ENCODE measurements at regions not wholly inside any gene's neighbourhood (a gene's known extent, or its start where the extent isn't known, plus 50 kb on each side); places are given as distances from the start of the nearest gene placed in this dataset.

DNA sequence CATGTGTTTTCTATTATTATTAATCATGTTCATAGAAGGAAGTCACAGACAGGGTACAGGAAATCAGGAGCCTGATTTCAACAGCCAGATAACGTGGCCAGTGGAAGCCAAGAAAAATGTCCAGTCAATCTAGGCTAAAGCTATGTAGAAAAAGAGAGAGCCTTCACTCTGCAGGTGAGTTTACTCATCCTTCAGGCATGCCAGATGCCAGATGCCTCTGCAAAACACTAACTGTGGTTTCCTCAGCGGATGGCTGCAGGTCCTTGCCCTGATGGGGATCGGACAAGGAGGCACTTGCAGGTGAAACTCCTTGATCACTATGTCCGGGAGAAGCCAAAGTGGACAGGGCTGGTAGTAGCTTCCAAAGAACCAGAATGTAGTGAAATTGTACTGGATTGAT, 962.3 kb upstream of the RAG2 start:
- no peak for DNase-seq (ENCODE audit: low spot score)

GRCh38 chr11:37558619-37559210, 960.7 kb upstream of the RAG2 start:
- intact Hi-C loops (cut with DNase I), result no loop called here

More for the DNA sequence above, 962.3 kb upstream of the RAG2 start:
- intact Hi-C loops (cut with DNase I), result no loop called here

GRCh38 chr11:37557990-37558389, 960.0 kb upstream of the RAG2 start:
- DNase-seq (ENCODE audit: low spot score), result no peak
- intact Hi-C loops (cut with DNase I), result no loop called here

More at GRCh38 chr11:37558619-37559210, 960.7 kb upstream of the RAG2 start:
- no peak for DNase-seq (ENCODE audit: low spot score)

DNA sequence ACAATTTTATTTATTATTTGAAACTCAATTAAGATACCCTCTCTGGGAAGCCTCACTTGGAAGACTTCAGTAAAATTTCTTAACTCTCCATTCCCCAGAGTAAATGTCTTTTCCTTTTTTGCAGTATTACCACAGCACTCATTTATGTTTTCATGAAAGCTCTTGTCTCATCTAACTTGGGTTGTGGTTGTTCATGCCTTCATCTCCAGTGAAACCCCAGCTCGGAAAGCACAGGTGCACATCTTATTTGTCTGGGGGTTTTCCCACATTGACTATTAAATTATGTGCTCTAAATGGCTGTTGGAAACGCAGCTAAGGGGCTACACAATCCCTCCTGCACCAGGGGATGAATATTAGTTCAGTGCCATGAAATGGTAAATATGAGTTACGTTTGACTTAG, 954.2 kb upstream of the RAG2 start:
- no peak for DNase-seq (ENCODE audit: low spot score)
- intact Hi-C loops (cut with DNase I), result no loop called here

DNA sequence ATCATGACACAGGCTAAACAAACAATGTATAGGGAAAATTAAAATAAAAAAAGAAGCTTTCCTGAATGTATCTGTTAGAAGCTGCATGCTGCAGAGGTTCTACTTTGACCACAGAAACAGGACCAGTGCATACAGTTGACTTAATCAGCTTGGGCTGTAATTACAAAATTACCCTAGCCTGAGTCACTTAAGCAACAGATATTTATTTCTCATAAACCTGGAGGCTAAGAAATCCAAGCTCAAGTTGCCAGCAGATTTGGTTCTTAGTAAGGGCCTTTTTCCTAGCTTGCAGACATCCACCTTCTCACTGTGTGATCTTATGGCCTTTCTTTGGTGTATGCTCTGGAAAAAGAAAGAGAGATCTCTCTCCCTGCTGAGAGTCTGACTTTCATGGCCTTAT, 946.5 kb upstream of the RAG2 start:
- no peak for DNase-seq (ENCODE audit: low spot score)
- intact Hi-C loops (cut with DNase I), result no loop called here

GRCh38 chr11:37533830-37534229, 935.8 kb upstream of the RAG2 start:
- intact Hi-C loops (cut with DNase I), result no loop called here
- no peak for DNase-seq (ENCODE audit: low spot score)

DNA sequence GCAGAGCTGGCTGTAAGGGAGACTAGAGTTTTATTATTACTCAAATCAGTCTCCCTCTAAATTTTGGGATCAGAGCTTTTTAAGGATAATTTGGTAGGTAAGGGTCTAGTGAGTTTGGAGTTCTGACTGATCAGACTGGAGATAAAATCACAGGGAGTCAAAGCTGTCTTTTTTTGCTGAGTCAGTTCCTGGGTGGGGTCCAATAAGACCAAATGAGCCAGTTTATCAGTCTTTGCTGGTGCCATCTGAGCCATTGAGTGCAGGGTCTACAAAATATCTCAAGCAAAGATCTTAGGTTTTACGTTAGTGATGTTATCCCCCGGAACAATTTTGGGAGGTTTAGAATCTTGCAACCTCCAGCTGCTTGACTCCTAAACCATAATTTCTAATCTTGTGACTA, 935.1 kb upstream of the RAG2 start:
- DNase-seq (ENCODE audit: low spot score), result no peak
- intact Hi-C loops (cut with DNase I), result no loop called here

GRCh38 chr11:37532271-37532670, 934.2 kb upstream of the RAG2 start:
- no peak for DNase-seq (ENCODE audit: low spot score)
- intact Hi-C loops (cut with DNase I), result no loop called here

GRCh38 chr11:37527545-37527944, 929.5 kb upstream of the RAG2 start:
- no peak for DNase-seq (ENCODE audit: low spot score)
- intact Hi-C loops (cut with DNase I), result no loop called here

- DNase-seq (ENCODE audit: low spot score), result no peak
- intact Hi-C loops (cut with DNase I), result no loop called here
Measured at GRCh38 chr11:37525336-37525735, 927.3 kb upstream of the RAG2 start.

- intact Hi-C loops (cut with DNase I), result no loop called here
- DNase-seq (ENCODE audit: low spot score), result no peak
Measured at GRCh38 chr11:37519781-37520180, 921.7 kb upstream of the RAG2 start.

GRCh38 chr11:37512156-37512780, 914.2 kb upstream of the RAG2 start:
- intact Hi-C loops (cut with DNase I), result no loop called here

GRCh38 chr11:37511425-37511933, 913.4 kb upstream of the RAG2 start:
- intact Hi-C loops (cut with DNase I), result no loop called here
- DNase-seq (ENCODE audit: low spot score), result no peak

More at GRCh38 chr11:37512156-37512780, 914.2 kb upstream of the RAG2 start:
- no peak for DNase-seq (ENCODE audit: low spot score)

GRCh38 chr11:37509506-37509905, 911.5 kb upstream of the RAG2 start:
- DNase-seq (ENCODE audit: low spot score), result no peak
- intact Hi-C loops (cut with DNase I), result no loop called here

DNA sequence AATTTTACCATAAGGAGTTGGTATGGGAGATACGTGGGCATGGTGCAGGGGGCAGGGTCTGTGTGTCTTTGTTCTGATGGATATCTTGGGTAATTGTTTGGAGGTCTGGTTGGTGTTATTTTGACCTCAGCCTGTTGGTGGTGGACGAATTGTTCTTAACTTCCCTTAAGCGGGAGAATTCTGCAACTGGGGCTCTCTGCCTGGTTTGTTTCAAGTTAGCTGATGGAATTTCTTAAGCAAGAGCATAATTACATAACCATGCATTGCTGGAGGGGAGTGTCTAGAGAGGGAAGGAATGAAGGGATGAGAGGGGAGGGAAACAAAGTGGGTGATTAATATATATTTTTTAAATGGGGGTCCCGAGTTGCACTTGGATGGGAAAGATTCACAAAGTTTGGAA, 908.5 kb upstream of the RAG2 start:
- intact Hi-C loops (cut with DNase I), result no loop called here
- no peak for DNase-seq (ENCODE audit: low spot score)

- no peak for DNase-seq (ENCODE audit: low spot score)
- intact Hi-C loops (cut with DNase I), result no loop called here
Measured at GRCh38 chr11:37505406-37505805, 907.4 kb upstream of the RAG2 start.

GRCh38 chr11:37504921-37505320, 906.9 kb upstream of the RAG2 start:
- DNase-seq (ENCODE audit: low spot score), result no peak
- intact Hi-C loops (cut with DNase I), result loop anchor here in 1 of 2 donors (1.0 kb wide), 1 partner anchor 31 kb away; no protein-coding TSS in a partner anchor

- intact Hi-C loops (cut with DNase I), result loop anchor here in 1 of 2 donors (1.0 kb wide), 1 partner anchor 30 kb away; no protein-coding TSS in a partner anchor
- no peak for DNase-seq (ENCODE audit: low spot score)
Measured at GRCh38 chr11:37504060-37504611, 906.1 kb upstream of the RAG2 start.

DNA sequence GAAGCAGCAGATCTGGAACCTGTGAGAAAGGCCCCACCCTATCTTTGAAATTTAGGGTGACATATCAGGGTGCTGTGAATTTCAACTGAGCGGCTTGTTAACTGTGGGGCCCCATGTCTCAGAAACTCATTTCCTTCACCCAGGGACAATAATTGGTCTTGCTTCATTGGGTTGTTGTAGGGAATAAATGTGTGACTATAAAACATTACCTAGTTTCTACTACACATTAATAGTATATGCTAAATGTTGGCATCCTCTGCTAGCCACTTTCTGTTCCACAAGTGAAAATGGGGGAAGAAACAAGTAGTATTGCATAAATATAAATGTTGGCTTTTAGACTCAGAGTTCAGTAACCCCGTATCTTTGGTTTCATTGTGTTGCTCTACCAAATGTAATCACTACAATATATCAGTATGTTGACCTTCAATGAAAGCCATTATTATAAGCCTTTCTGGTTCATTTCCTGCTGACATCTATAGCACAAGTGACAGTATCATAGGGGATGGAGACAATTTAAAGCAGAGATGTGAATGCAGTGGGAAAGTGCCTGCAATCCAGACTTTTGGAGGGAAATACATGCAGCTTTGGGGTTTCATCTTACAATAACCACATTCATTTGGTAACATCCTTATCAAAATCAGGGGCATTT, 905.5 kb upstream of the RAG2 start:
- intact Hi-C loops (cut with DNase I), result loop anchor here in 1 of 2 donors (1.0 kb wide), 1 partner anchor 29 kb away; no protein-coding TSS in a partner anchor
- no peak for DNase-seq (ENCODE audit: low spot score)

DNA sequence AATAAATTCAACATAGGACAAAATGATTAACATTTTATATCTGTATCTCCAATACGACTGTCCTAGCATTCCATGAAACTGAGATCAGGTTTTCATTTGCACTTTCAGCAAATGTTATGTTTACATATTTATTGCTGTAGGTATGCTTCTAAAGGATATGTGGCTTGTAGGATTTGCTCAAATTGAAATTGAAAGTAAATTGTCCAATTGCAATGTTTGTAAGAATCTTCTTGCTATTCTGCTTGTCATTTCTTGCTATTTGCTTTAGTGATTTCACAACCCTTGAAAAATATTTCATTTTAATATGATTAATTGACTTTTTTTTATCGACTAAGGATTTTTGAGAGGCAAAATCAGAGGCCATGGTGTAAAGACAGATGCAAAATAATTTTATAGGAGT, 904.2 kb upstream of the RAG2 start:
- DNase-seq (ENCODE audit: low spot score), result no peak
- intact Hi-C loops (cut with DNase I), result no loop called here

Measured in posterior vena cava (tissue), 2 donors.